Fibroblast of the aortic adventitia (primary cell): ENCODE measurements at regions not wholly inside any gene's neighbourhood (a gene's known extent, or its start where the extent isn't known, plus 50 kb on each side); places are given as distances from the start of the nearest gene placed in this dataset.

ENCODE experiments used
- DNase-seq: peaks from one replicate; pipeline ENCODE4 v3.0.0-alpha.2; 2010; ENCODE audit warnings: low read depth
- H3K4me3 ChIP-seq: 2 replicates; pipeline ENCODE4 v1.5.1; 2011; ENCODE audit warnings: low read depth, mild to moderate bottlenecking, control low read depth, low read length, moderate library complexity
- CTCF ChIP-seq: IDR thresholded peaks from 2 replicates; pipeline ENCODE4 v1.5.1; 2011; ENCODE audit warnings: mild to moderate bottlenecking, low read length, control low read depth, inconsistent platforms; ENCODE audit not compliant: insufficient read depth

DNA sequence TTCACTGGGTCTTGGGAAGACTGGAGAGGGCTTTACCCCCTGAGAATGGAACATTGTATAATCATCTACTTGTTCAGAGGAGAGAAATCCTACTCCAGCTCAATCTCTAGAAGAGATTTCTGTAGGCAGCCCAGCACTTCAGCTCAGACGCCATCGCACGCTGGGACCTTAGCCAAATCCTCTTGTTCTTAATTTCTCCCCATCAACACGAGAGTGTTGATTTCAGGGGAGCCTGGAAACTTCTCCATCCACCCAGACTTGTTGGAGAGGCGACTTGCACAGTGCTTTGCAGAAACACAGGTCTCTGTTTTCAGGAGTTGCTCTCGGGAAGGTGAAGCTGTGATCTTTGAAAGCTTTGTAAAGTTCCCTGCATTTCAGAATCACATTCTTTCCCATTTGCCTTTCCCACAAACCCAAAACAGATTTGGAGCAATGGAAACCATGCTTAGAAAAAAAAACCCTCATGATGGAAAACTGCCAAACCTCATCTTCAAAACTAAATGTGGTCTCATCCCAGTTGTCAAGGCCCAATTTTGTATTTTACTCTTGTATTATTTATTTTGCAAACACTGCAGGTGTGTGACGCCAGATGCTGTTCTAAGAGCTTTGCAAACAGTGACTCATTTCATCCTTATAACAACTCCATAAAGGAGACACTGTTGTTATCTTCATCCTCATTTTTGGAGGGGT is 60.9 kb downstream of the CALML3 start:
- no peak for TF ChIP-seq CTCF
- no peak for DNase-seq
- no peak overlapping the region for H3K4me3 ChIP-seq

- no peak overlapping the region for H3K4me3 ChIP-seq
- TF ChIP-seq CTCF: no peak
- DNase-seq: no peak
Measured at GRCh38 chr10:5587151-5588079, 62.7 kb downstream of the CALML3 start.

GRCh38 chr10:5588080-5588453 is 63.3 kb downstream of the CALML3 start:
- H3K4me3 ChIP-seq: no peak overlapping the region
- no peak for DNase-seq
- TF ChIP-seq CTCF: no peak

GRCh38 chr10:5588603-5589002 is 63.8 kb downstream of the CALML3 start:
- DNase-seq: no peak
- TF ChIP-seq CTCF: no peak
- no peak overlapping the region for H3K4me3 ChIP-seq
